ENCODE measurements at regions not wholly inside any gene's neighbourhood (a gene's known extent, or its start where the extent isn't known, plus 50 kb on each side); places are given as distances from the start of the nearest gene placed in this dataset.

GRCh38 chr6:99184696-99185095, 164.8 kb downstream of the FAXC start:
- no peak for TF ChIP-seq POLR2A (IDR thresholded peaks at IDR 0.05; ENCODE audit: low read depth, low read length)
- no peak for TF ChIP-seq POLR2AphosphoS5 (IDR thresholded peaks at IDR 0.05; ENCODE audit: low read depth, low read length)
- TF ChIP-seq TAF1 (IDR thresholded peaks at IDR 0.05; ENCODE audit: borderline replicate concordance, low read depth, low read length): no peak
